NCI-H345 (cell line): ENCODE measurements at regions not wholly inside any gene's neighbourhood (a gene's known extent, or its start where the extent isn't known, plus 50 kb on each side); places are given as distances from the start of the nearest gene placed in this dataset.
"Not testable (repeated sequence)": the region's sequence is repeated elsewhere in the genome, so short reads cannot be mapped to it uniquely, and the experiment has no call there.

Experiments used
- DNase-seq: peaks from one replicate; lab custom pipeline; 2025; lab: John Stamatoyannopoulos, UW

DNA sequence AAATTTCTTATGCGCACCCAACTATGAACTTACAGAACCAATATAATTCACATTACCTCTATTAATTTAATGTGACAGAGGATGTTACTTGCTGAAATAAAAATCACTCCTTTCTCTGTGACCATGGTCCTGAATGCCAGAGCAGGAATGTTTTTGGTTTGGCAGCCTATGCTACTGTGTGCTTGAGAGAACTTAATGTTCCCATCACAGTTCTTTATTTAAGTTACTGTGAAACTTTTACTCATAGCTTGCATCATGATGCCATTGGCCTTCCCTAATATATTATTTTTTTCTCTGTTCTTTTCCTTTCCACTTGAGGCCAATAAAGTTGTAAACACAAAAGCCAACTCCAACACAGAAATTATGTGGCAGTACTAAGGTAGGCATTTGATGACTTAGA, 142.2 kb downstream of the FAM76B start:
- DNase-seq, result no peak

DNA sequence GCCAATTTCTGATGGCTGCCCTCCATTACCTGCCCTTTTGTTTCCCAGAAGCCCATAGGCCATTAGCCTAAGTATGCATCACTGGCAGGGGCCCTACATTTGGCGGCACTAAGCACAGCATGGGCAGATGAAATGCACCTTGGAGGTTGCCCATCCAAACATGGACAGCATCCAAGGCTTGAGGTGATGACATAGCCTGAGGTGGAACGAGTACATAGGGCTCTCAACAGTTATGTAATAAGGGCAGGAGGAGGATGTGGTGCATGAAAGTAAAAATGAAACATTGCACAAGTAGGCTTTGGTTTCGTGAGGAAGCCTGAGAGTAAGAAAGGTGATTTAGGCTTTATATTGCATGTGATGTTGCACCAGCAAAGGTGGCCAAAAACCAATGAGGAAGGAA, 148.1 kb downstream of the FAM76B start:
- no peak for DNase-seq

DNA sequence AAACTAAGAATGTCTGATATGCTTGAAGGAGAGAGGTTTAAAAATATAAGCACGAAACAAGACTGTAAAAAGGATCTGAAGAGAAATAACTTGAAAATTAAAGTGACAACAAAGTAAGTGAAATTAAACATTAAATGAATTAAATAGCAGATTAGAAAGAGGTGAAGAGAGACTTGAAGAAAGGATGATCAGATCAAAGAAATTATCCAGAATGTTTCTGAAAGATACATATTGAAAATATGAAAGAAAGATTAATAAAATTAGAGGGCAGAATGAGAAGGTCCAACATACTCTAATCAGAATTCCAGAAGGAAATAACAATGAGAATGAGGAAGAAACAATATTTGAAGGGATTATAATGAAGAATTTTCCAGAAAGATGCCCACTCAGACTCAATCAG, 151.1 kb downstream of the FAM76B start:
- DNase-seq, result no peak

DNA sequence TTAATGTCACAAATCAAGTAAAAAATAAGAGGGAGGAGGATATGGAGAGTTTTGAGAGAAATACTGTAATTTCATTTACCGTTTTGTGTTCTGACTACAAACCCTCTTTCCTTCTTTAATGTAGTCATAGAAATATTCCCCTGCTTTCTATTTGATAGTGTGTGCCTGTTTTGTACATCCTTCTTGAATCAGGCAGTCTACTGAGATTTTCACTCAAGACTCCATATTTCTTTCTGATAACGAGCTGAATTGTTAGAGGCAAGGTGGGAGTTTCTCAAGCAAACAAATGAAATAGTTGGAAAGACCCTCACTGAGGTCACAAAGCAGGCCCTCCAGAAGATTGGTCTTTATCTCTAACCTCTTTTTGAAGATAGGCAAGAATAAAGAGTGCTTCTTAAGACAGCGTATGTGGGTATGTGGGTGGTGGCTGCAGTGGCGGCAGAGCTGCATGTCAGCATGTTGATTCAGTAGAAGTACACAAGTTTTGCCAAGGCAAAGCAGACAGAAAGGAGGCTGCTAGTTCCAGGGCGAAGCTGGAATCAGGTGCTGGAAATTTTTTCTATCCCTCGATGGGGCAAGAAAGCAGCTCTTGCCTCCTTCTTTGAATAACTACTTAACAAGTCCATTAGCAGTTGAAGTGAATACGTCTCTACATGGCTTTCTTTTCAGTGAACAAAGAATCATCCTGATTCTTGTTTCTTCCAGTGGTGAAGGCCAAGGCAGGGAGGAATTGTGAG, 164.2 kb downstream of the FAM76B start:
- no peak for DNase-seq

DNA sequence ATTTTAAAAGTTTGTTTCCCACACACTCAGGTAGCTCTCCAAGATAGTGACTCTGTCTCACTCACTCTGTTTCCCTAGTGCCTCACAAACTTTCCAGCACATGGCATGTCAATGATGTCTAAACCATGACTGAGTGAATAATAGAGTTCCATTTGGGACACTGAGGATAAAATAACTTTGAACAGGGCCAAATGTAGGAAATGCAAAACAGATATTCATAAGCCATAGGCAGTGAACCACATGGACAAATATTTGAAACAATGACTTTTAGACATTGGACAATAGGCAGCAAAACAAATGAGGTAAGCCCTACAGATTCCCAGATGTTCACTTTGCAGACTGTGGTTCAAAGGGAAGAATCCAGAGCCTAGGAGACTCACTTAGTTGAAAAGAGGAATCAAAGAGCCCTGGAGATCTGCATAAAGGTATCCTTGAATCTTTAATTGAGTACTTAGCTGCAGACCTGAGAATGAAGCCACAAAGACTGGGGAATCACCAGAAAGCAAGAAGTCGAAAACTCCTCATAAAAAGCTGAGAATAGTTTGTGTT, 173.3 kb downstream of the FAM76B start:
- no peak for DNase-seq

DNA sequence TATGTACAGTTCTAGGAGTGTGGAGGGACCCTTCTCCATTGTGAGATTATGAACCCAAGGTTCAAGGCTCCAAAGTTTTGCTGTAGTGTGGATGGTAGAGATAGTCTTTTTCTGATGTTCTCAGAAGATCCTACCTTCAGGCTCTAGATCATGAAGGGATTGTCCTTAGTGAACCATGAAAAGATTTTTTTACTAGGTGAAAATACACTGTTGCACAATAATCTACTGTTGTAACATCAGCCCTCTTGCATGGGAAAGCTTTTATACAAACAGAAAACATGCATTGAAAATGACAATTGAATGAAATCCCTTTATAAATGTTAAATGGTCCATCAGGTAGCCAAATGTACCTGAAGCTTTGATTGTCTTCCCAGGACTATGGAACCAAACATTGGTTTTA, 177.8 kb downstream of the FAM76B start:
- DNase-seq, result no peak

DNA sequence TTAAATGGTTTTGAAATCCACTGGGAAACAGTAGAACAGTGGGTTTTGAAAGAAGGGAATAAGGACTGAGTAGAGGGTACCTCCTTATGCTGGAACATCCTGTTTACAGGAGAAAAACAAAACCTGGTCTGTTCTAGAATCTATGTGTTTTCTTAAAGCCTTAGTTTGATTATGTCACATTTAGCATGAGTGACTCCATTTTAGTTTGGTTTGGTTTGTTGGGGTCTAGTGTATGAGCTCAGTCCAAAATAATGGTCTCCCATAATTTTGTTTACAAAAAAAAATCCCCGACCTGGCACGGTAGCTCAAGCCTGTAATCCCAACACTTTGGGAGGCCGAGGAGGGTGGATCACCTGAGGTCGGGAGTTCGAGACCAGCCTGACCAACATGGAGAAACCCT, 179.4 kb downstream of the FAM76B start:
- DNase-seq, result not testable (repeated sequence)

DNA sequence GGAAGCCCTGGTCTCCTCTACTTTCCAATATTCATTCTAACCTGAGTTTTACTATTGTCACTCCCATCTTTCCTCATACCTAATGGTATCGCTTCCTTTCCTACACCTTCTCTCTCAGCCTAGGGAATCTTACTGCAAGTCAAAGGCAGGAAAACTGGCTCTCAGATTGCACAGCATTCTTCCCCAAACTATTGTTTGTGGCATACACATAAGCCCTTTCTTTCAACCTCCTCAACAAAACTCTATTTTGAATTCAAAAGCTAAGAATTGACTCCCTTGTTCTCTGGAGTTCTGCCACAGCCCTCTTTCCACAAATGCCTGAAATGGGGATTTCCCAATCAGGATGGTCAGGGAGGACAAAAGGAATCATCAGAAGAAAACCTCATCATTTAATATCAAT, 181.5 kb downstream of the FAM76B start:
- no peak for DNase-seq

DNA sequence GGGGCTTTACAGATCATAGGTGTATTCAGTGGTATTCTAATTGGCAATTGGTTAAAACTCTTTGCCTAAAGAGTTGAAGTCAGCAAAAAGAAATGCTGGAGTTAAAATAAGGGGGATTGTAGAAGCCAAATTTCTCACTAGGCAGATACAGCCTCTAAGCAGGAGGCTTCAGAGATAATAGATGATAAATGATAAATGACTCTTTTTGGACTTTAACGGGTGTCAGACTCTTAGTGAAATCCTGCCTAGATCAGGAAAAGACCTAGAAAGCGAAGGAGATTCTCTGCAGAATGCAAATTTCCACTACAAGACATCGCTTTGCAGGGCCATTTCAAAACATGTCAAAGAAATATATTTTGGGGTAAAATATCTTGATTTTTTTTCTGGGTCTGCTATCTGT, 182.8 kb downstream of the FAM76B start:
- no peak for DNase-seq

DNA sequence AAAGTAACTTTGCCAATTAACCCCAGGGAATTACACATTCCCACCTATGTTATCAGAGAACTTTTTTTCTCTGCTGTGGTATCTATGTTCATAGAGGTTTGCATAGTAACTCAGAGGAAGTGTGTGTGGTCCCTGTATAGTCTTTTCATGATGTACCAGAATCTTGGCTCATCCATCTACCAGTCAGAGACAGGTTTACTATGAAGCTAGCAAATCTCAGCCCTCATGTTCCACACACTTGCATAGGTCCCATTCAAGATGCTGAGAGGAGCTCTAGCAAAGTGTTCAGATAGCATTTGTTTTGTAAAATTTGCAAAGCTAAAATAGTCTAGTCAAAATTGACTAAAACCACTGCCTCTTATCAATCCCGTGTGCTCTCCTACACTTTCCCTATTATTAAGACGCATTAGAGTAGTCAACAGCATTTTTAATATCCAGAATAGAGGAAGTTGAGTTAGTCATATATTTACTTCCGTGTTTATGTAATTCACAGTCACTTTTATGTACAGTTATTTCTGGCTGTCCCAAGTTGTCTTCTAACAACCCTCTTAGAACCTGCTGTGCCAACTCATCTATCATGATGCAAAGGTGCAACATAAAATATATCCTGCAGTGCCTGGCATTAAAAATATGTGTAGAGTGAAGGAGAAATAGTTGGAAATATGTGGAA, 184.2 kb downstream of the FAM76B start:
- no peak for DNase-seq

DNA sequence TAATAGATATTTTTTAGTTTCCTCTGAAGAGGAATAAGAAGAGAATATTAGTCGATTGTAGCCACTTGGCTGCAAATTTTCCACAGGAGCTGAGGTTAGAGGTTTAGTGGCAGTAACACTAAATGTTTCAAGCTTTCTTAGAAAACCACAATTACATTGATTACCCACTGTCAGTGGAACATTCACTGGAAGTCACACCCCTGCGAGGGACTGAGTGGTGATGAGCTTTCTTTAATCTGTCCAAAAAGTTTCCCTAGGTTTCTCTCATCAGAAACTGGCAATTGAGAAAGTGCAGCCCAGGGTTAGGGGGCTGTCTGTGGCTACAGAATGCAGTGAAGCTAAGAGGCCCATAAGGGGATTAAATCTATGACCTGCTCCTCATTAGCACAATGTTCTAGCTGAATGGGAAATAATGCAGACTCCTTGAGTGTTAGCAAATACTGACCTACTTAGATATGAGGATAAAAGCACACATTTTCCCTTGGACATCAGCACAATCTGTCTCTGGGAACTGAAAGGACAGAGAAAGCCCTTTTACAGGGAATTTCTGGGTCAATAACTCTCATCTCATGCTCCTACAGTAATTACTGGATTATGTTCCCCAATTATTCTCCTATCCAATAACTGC, 189.5 kb downstream of the FAM76B start:
- DNase-seq, result no peak

DNA sequence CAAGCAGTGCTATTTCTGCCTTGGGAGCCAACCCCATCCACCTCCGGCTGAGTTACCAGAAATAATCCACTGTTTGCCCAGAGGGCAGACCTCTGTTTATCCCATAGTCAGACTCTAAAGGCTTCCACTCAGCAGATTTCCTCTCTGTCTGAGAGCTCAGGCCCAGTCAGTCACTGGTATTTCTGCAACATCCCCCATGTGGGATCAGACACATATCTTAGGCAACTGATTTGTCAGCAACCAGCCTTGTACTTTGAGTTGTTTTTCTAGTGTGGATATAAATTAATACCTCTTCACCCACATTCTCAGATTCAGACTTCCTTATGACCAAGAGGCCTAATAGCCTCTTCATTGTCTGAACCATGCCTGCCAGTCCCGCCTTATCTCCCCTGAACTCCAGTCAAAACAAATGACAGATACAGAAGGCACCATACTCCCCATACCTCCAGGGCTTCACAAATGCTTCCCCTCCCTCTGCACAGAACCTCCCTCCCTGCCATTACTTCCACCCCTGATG, 193.6 kb downstream of the FAM76B start:
- no peak for DNase-seq

DNA sequence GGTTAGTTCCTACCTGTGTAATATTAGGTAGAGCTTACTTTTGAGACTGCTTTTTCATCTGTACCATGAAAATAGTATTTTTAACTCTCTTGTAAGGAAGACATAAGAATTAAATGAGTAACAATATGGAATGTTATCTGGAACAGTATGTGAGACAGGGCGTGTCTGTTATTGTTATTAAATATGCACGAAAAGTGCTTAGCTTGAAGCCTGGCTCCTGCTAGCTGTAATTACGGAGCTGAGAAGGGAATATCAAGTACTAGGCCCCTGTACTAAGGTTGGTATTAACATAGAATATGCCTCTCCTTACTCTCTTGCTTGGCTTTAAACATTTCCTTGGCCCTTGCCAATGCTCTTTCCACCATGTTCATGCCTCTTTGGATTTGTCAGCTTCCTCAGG, 194.0 kb downstream of the FAM76B start:
- DNase-seq, result no peak

DNA sequence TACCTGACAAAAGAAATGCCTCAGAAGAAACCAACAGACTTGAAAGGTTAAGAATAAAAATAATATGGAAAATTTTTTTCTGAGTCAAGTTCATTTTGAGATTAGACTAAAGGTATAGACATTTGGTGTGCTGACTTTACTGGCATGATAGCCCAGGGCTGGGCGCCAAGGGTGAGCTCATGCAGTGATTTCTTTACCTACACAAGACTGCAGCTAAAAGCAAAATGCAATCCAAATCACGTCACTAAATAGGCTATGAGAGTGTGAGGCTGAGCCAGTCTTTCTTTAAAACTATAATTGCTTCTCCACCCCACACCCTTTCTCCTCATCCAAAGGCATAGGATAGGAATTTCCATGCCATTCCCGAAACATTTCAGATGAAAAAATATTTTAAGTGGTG, 196.5 kb downstream of the FAM76B start:
- DNase-seq, result no peak

DNA sequence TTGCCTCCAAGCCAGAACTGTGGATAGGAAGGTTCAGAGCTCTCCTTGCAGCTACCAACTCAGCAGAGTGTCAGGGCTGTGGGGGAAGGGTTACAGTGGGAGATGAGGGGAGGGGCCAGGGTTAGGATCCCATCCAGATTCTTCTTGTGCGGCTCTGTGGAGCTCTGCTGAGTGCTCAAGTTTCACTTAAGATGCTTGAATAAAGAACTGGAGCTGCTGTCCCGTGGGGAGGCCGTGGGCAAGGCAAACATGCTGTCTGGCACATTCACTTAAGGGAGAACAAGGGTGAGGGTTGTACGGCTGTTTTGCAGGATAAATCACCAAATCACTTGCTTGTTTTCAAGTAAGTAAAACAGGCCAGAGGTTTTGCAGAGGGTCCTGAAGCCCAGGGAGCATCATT, 197.1 kb downstream of the FAM76B start:
- no peak for DNase-seq

DNA sequence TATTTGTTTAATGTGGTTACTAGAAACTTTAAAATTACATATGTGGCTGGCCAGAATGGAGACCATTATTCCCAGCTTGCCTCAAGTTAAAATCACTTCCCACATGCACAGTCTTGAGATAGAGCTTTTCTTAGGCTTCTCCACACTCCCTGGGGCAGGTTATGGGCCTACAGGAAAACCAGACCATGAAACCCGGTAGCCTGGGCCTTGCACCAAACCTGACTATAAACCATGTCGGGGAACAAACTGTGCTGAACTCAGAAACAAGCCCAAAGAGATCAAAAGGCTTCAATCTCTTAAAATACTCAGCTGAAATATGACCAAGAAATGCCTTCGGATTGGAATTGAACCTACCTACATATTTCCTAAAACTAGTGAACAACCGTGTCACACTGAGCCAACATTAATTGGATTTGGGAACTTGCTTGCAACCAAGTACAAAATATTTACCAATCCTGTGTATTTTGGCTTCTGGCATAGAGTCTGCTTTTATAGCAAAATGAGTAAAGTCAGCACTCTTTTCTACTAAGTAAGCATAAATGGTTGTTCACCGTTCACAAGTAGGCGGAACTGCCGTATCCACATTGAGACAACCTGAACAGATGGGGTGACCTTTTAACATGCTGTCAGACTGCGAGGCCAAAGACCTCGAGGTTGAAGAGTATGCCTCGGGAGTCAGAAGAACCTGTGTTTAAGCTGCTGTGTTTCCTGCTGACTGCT, 199.5 kb downstream of the FAM76B start:
- DNase-seq, result no peak

DNA sequence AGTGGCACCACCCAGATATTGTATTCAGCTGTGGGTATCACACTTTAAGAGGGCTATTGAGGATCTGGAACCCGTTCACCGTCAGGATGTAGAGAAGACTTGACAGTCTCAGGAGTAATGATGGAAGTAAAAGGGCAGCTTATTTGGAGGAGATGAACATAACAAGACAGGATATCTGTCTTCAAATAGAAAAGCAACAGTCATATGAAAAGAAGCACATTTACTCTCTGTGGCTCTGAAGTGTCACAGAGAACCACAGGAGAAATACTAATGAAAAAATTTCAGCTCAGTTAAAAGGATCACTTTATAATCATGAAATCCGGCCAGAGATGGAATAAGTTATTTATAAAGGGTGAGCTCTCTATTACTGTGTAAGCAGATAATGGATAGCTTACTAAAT, 200.8 kb downstream of the FAM76B start:
- DNase-seq, result no peak

DNA sequence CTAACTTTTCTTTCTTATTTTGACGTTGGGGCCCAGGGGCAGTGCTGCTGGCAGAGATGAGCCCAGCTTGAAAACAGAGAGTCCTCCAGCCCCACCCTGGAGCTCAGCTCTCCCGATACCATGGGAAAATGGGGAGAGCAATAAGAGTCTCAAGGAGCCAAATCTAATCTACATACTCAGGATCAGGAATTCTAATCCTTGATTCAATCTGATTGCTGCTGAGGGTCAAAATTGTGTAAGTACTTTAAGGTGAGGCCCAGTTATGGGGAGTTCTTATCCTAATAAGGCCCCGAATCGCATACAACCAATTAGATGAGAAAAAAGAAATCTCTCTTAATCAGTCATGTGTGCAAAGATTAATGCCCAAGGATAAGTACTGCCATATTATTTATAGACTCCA, 202.9 kb downstream of the FAM76B start:
- no peak for DNase-seq

DNA sequence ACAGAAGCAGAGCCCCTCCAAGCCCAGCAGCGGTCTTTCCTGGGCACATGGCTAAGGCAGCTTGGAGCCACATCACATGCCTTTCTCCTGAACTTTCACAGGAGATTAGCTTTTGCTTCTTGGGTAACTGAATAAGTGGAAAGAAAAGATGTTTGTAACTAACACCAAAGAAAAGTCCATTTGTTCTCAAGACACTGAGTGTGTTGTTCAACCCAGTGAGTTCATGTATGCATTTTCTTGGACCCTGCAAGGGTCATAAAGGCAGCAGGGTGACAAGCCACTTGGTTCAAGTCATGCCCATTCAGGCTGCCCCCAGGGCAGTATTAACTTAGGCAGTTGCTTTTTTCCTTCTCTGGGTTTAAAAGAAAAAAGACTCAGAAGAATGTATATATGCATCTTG, 203.4 kb downstream of the FAM76B start:
- no peak for DNase-seq

DNA sequence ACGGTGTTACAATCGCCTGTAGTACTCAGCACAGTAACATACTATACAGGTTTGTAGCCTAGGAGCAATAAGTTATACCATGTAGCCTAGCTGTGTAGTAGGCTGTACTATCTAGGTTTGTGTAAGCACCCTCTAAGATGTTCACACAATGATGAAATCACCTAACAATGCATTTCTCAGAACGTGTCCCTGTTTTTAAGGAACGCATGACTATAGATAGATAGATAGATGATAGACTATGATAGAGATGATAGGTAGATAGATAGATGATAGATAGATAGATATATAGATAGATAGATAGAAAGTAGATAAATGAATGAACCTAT, 203.9 kb downstream of the FAM76B start:
- no peak for DNase-seq

DNA sequence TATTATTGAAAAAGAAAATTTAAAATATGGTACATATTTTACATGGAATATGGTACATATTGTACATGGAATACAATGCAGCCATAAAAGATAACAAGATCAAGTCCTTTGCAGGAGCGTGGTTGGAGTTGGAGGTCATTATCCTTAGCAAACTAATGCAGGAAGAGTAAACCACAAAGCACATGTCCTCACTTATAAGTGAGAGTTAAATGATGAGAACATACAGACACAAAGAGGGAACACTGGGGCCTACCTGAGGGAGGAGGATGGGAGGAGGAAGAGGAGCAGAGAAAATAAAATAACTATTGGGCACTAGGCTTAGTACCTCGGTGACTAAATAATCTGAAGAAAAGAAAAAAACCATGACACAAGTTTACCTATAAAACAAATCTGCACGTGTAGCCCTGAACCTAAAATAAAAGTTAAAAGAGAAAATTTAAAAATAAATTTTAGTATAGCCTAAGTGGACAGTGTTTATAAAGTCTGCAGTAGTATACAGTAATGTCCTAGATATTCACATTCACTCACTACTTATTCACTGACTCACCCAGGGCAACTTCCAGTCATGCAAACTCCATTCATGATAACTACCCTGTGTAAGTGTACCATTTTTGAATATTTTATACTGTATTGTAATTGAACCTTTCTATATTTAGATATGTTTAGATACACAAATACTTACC, 204.4 kb downstream of the FAM76B start:
- no peak for DNase-seq

DNA sequence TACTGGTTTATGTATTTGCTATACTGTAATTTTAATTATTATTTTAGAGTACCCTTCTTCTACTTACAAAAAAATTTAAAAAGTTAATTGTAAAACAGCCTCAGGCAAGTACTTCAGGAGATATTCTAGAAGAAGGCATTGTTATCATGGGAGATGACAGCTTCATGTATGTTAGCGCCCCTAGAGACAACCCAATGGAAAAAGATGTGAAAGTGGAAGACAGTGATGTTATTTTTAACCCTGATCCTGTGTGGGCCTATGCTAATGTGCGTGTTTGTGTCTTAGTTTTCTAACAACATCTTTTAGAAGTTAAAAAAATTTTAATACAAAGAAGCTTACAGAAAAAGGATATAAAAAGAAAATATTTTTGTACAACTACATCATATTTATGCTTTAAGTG, 205.0 kb downstream of the FAM76B start:
- DNase-seq, result no peak
